ENCODE measurements at regions not wholly inside any gene's neighbourhood (a gene's known extent, or its start where the extent isn't known, plus 50 kb on each side); places are given as distances from the start of the nearest gene placed in this dataset.

- CTCF ChIA-PET (ENCODE audit: unreplicated experiment) = no interaction called here
- no peak for TF ChIP-seq CTCF (conservative IDR thresholded peaks at IDR 0.05; ENCODE audit: low read length)
- no peak for TF ChIP-seq EZH2phosphoT487 (IDR thresholded peaks at IDR 0.05; ENCODE audit: borderline replicate concordance, low read depth, low read length)
- no peak overlapping the region for H3K4me2 ChIP-seq (ENCODE audit: low read length)
- no peak overlapping the region for H3K27ac ChIP-seq (ENCODE audit: low read depth, low read length, poor library complexity, severe bottlenecking)
- no TSS peak for BruUV-seq (replicated peaks)
- no peaks in the 10 kb centered on the region for H3K36me3 ChIP-seq (ENCODE audit: insufficient read depth, low read length)
- POLR2A ChIA-PET = no interaction called here
- no peaks in the 10 kb centered on the region for H3K9me2 ChIP-seq (ENCODE audit: insufficient read depth, low read length)
- no peaks in the 10 kb centered on the region for H3K9me3 ChIP-seq (ENCODE audit: low read length)
- DNase-seq (ENCODE audit: low spot score) = no peak
- H3K4me1 ChIP-seq (ENCODE audit: insufficient read depth, low read length, poor library complexity, severe bottlenecking) = no peaks in the 10 kb centered on the region
- no peak overlapping the region for H3K4me3 ChIP-seq (ENCODE audit: low read depth, low read length, poor library complexity, severe bottlenecking)
- no peak overlapping the region for H2AFZ ChIP-seq (ENCODE audit: low read length)
- no peaks in the 10 kb centered on the region for H3K79me2 ChIP-seq (ENCODE audit: insufficient read depth, low read depth, low read length)
- intact Hi-C loops (cut with micrococcal nuclease; ENCODE audit: unreplicated experiment) = no loop called here
- H4K20me1 ChIP-seq (ENCODE audit: insufficient read depth, low read length) = no peaks in the 10 kb centered on the region
Observed at GRCh38 chr2:117519721-117520120, 294.8 kb upstream of the DDX18 start.

- BruUV-seq (replicated peaks) = no TSS peak
- Histone ChIP-seq H2AFZ (ENCODE audit: low read length) (no peak overlapping the region), H4K20me1 (ENCODE audit: insufficient read depth, low read length) (no peaks in the 10 kb centered on the region), H3K9me2 (ENCODE audit: insufficient read depth, low read length) (no peaks in the 10 kb centered on the region), H3K79me2 (ENCODE audit: insufficient read depth, low read depth, low read length) (no peaks in the 10 kb centered on the region), H3K4me3 (ENCODE audit: low read depth, low read length, poor library complexity, severe bottlenecking) (no peak overlapping the region), H3K9me3 (ENCODE audit: low read length) (no peaks in the 10 kb centered on the region), H3K4me2 (ENCODE audit: low read length) (no peak overlapping the region), H3K4me1 (ENCODE audit: insufficient read depth, low read length, poor library complexity, severe bottlenecking) (no peaks in the 10 kb centered on the region), H3K27ac (ENCODE audit: low read depth, low read length, poor library complexity, severe bottlenecking) (no peak overlapping the region), H3K36me3 (ENCODE audit: insufficient read depth, low read length) (no peaks in the 10 kb centered on the region)
- ChIA-PET POLR2A (no interaction called here), CTCF (ENCODE audit: unreplicated experiment) (interaction anchor here (0.6 kb wide), 1 partner anchor 325 kb away, joined by 3 read pairs; no protein-coding TSS in a partner anchor)
- intact Hi-C loops (cut with micrococcal nuclease; ENCODE audit: unreplicated experiment) = no loop called here
- DNase-seq (ENCODE audit: low spot score) = no peak
- TF ChIP-seq EZH2phosphoT487 (IDR thresholded peaks at IDR 0.05; ENCODE audit: borderline replicate concordance, low read depth, low read length) (no peak), CTCF (conservative IDR thresholded peaks at IDR 0.05; ENCODE audit: low read length) (no peak)
Observed at GRCh38 chr2:117523267-117523666, 291.2 kb upstream of the DDX18 start.

GRCh38 chr2:117523711-117524238 lies 290.7 kb upstream of the DDX18 start:
- no peak overlapping the region for H3K4me2 ChIP-seq (ENCODE audit: low read length)
- no peak overlapping the region for H3K4me3 ChIP-seq (ENCODE audit: low read depth, low read length, poor library complexity, severe bottlenecking)
- no peak for TF ChIP-seq EZH2phosphoT487 (IDR thresholded peaks at IDR 0.05; ENCODE audit: borderline replicate concordance, low read depth, low read length)
- no peak for TF ChIP-seq CTCF (conservative IDR thresholded peaks at IDR 0.05; ENCODE audit: low read length)
- no peaks in the 10 kb centered on the region for H3K9me3 ChIP-seq (ENCODE audit: low read length)
- CTCF ChIA-PET (ENCODE audit: unreplicated experiment) = no interaction called here
- intact Hi-C loops (cut with micrococcal nuclease; ENCODE audit: unreplicated experiment) = no loop called here
- no TSS peak for BruUV-seq (replicated peaks)
- no peaks in the 10 kb centered on the region for H3K4me1 ChIP-seq (ENCODE audit: insufficient read depth, low read length, poor library complexity, severe bottlenecking)
- POLR2A ChIA-PET = no interaction called here
- H3K36me3 ChIP-seq (ENCODE audit: insufficient read depth, low read length) = no peaks in the 10 kb centered on the region
- DNase-seq (ENCODE audit: low spot score) = no peak
- no peak overlapping the region for H2AFZ ChIP-seq (ENCODE audit: low read length)
- H3K79me2 ChIP-seq (ENCODE audit: insufficient read depth, low read depth, low read length) = no peaks in the 10 kb centered on the region
- H3K9me2 ChIP-seq (ENCODE audit: insufficient read depth, low read length) = no peaks in the 10 kb centered on the region
- no peak overlapping the region for H3K27ac ChIP-seq (ENCODE audit: low read depth, low read length, poor library complexity, severe bottlenecking)
- no peaks in the 10 kb centered on the region for H4K20me1 ChIP-seq (ENCODE audit: insufficient read depth, low read length)
